T-helper 2 cell treated with Interferon-gamma antibody and Interleukin-4, amounts not matched to agents 100 ng/mL and 5 ng/mL, for 36 hours (primary cell): ENCODE measurements at regions not wholly inside any gene's neighbourhood (a gene's known extent, or its start where the extent isn't known, plus 50 kb on each side); places are given as distances from the start of the nearest gene placed in this dataset.
"Not testable (repeated sequence)": the region's sequence is repeated elsewhere in the genome, so short reads cannot be mapped to it uniquely, and the experiment has no call there.

Experiments used
- intact Hi-C: fragments of 100-400 bp; cut with micrococcal nuclease; formaldehyde crosslinking; loops from one replicate; pipeline ENCODE4 v1.15.1; 2023

- intact Hi-C loops = no loop called here
Measured at GRCh38 chr6:19219931-19220330, 617.2 kb upstream of the ID4 start.

DNA sequence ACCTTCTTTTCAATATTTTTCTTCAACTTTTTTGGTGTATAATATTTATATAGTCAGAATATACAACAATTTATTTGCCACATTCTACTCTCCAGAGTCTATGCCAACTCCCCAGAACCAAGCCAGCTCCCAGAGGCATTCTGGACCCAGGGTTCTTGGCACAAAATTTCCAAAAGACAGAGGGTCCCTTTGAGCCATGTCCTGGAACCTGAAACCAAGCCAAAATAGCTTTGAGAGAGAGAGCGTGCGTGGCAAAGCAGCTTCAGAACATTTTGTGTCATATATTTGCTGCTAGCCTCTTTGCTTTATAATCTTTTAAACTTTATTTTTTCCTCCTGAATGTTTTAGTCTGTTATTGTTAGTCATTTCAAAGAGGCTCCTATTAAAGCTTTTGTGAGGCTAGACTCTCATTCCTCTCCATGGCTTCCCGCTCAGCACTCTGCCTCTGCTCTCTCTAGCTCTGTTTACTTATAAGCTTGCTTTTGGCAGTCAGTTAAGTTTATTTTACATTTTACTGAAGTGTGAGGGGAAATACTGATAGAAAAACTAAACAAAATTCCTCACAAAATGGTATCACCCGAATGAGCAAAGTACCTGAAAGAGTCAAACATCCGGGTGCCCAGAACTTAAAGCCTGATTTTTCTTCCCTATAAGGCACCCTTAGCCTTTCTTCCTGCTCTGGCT, 605.1 kb upstream of the ID4 start:
- intact Hi-C loops = no loop called here

GRCh38 chr6:19245656-19246055, 591.5 kb upstream of the ID4 start:
- intact Hi-C loops = no loop called here

DNA sequence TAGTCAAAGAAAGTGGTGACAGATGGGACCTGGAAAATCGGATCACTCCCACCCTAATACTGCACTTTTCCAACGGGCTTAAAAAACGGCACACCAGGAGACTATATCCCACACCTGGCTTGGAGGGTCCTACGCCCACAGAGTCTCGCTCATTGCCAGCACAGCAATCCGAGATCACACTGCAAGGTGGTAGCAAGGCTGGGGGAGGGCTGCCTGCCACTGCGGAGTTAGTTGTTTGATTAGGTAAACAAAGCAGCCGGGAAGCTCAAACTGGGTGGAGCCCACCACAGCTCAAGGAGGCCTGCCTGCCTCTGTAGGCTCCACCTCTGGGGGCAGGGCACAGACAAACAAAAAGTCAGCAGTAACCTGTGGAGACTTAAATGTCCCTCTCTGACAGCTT, 590.0 kb upstream of the ID4 start:
- intact Hi-C loops = not testable (repeated sequence)

DNA sequence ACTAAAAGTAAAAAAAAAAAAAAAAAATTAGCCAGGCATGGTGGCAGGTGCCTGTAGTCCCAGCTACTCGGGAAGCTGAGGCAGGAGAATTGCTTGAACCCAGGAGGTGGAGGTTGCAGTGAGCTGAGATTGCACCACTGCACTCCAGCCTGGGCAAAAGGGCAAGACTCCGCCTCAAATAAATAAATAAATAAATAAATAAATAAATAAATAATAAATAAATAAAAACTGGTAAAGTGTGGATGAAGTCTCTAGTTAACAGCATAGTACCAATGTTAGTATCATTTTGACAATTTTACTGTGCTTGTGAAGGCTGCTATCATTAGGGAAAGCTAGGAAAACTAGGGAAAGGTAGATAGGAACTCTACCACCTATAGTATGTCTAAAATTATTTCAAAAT, 581.0 kb upstream of the ID4 start:
- intact Hi-C loops = not testable (repeated sequence)

DNA sequence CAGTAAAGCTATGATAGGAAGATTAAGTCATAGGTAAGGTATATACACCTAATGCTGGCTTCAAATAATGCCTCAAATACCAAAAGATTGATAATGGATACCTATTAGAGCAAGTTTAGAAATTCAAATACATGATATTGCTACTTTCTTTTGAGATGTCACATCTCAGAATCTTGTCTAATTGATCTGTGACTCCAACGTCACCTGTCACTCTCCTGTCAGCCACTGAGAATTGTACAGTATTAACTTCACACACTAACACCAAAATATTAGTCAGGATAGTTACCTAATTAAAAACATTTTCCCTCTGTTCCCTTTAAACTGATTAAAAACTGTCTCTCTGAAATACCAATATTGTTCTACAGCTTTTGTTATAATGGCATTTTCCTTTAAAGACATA, 575.5 kb upstream of the ID4 start:
- intact Hi-C loops = no loop called here

DNA sequence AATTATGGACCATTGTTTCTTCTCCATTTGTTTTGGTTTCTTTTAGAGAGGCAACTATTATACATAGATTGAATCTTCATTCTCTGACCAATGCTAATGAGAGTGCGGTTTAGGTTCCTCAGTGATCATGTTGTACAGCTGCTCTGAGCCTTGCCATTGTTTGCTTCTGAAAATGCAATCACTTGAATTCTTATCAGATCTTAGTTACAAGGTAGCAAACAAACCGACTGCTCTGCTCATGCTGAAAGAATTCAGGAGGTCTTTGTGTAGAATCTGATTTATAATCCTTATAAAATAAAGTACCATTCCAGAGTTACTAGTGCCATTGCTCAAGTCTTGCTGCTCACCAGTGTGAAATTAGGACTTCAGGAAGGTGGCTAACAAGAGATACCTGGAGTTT, 569.1 kb upstream of the ID4 start:
- intact Hi-C loops = no loop called here

DNA sequence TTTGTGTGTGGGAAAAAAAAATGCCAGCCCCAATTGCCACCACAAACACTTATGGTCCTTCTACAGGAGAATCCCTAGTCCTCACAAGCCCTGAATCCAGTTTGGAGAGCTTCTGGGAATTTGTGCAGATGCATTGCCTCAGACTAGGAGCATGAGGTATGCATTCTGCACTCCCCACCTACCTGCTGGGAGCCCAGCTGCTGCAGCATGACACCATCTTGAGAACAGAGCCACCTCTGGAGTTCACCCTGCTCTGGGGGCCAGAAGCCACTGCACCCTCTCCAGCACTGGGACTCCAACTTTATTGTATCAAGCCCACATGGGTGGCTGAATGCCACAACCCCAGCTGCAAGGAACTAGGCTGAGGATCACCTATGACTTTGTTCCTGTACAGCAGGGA, 568.5 kb upstream of the ID4 start:
- intact Hi-C loops = no loop called here

DNA sequence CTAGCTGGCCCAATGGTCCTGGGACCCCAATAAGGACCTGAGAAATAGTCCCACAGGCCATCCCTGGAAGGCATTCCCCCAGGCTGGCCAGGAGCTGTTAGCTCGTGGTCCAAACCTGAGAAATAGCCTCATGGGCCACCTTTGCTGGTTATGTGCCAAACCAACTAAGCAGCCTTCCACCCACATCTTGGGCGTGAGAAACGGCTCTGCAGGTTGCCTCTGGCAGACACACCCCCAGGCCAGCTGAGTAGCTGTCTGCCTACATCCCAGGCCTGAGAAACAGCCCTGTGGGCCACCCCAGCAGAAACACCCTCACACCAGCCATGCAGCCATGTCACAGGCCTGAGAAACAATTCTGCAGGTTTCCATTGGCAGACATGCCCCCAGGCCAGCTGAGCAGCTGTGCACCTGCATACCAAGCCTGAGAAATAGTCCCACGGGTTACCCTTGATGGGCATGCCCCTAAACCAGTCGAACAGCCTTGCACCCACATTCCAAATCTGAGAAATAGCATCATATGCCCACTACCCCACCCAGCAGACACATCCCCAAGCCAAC, 567.8 kb upstream of the ID4 start:
- intact Hi-C loops = no loop called here

DNA sequence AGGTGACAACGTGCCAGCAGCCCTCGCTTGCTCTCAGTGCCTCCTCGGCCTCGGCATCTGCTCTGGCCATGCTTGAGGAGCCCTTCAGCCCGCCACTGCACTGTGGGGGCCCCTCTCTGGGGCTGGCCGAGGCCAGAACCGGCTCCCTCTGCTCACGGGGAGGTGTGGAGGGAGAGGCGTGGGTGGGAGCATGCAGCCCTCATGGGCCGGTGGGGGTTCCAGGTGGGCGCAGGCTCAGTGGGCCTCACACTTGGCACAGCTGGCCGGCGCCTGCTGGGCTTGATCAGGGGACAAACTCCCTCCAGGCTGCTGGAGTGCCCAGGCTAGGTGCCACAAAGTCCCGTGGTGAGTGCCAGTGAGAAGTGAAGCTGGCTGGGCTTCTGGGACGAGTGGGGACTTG, 566.6 kb upstream of the ID4 start:
- intact Hi-C loops = no loop called here

GRCh38 chr6:19279273-19279684, 557.9 kb upstream of the ID4 start:
- intact Hi-C loops = no loop called here

DNA sequence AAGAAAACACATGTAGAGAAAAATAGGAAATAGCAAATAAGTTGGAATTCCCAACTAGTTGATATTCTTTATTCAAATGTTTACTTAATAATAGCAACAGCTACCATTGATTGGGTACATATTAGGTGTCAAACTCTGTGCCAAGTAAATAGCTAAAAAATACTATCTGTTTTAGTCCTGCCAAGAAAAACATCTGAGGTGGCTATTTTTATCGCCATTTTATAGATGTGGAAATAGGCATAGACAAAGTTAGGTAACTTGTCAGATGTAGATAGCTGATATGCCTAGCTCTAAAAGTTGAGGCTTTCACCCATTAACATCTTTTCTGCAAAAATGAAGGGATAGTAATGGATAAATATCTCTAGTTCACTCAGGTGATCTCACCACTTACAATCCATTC, 549.2 kb upstream of the ID4 start:
- intact Hi-C loops = no loop called here

DNA sequence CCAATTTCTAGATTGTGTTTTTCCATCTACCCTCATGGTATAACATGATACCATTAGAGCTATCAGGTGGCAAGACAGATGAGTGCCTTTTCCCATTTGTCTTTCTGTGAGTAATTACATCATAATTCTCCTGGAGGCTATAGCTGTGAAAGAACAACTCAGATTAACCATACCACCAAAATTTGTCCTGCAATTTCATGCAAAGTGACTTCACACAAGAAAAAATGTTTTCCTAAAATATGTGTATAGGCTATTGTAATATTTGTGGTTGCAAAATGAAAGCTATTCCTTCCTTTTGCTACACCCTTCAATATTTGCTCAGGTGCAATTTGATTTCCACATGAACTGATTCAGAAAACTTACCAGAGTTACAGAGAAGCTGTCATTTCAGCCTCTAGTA, 547.7 kb upstream of the ID4 start:
- intact Hi-C loops = no loop called here

GRCh38 chr6:19297880-19298279, 539.3 kb upstream of the ID4 start:
- intact Hi-C loops = no loop called here

- intact Hi-C loops = no loop called here
Measured at GRCh38 chr6:19298421-19298820, 538.7 kb upstream of the ID4 start.

GRCh38 chr6:19299129-19299528, 538.0 kb upstream of the ID4 start:
- intact Hi-C loops = no loop called here

DNA sequence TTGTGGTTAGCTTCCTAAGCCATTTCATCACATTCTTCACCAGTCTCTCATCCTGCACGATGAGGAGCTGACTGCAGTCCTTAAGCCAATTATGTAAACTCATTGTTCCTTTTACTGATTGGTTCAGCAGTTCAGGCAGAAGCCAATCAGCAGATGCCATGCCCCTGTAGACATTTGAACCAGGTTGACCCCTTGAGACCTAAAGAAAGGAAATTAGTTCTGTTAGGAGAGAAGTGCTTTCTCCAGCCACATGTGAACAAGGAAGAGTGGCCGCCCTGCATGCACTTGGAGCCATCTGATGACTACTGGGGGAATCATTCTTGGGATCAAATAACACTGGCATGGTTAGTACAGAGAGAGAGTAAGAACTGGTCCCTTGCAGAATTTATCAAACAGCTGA, 535.2 kb upstream of the ID4 start:
- intact Hi-C loops = no loop called here

DNA sequence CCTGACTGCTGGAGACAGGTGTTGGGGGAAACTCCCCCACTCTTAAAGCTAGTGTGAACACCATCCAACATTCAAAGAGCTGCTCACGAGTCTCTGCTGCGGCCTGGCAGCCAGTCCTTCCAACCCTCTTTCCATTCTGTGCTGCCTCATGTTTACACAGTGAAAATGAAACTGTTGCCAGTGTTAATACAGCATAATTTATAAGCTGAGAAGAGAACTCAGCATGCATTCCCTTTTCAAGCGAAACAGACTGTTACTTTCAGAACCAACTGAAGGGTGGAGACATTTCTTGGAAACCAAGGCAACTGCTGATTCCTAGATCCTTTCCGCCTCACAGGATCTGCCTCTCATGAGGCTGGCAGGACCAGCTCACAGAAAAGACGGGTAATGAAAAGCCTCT, 533.8 kb upstream of the ID4 start:
- intact Hi-C loops = no loop called here

GRCh38 chr6:19309661-19310060, 527.5 kb upstream of the ID4 start:
- intact Hi-C loops = no loop called here

DNA sequence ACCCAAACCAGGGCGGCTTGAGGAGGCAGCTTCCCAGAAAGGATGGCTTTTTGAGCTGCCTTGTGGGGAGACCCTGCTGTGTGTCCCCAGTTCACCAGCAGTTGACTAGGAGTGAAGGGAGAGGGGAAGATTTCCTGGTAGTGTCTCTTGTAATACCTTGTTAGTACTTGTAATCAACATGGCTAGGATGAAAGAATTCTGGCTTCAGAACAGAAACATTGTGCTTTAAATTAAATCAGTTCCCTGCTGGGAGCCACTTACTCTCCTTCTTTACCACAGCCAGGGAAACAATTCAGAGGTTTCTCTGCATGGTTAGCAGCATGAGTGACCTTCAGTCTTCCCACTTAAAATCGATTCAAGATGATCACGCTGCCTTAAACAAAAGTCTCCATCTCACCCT, 525.4 kb upstream of the ID4 start:
- intact Hi-C loops = no loop called here

DNA sequence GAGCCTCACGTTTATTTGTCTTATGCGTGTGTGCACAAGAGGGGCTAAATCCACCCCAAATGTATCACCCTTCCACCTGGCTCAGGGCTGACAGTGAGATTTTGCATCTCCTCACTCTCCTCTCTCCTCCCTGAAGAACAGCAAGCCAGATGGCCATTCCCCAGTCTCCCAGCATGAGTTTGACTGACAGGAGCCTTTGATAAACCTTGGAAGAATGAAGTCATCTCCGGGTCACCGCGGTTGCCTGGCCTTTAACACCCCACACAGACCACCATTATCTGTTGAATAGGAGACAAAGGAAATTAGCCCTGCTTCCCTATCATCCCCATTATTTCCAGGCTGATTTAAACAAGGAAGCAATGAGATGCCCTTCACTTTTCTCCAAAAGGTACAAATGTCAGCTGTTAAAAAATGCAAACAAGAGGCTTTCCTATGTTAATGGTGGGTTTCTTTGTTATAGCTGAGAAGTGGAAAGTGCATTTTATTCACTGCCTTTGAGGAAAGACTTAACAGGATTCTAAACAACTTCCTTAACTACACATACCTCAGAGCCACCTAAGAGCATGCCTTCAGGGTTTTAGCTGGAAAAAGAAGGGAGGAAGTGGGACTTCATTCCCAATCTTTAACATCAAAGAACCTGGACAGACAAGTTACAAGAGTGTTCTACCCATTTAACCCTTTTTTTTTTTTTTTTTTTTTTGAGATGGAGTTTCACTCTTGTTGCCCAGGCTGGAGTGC, 524.8 kb upstream of the ID4 start:
- intact Hi-C loops = no loop called here

- intact Hi-C loops = no loop called here
Measured at GRCh38 chr6:19317431-19317986, 519.7 kb upstream of the ID4 start.

DNA sequence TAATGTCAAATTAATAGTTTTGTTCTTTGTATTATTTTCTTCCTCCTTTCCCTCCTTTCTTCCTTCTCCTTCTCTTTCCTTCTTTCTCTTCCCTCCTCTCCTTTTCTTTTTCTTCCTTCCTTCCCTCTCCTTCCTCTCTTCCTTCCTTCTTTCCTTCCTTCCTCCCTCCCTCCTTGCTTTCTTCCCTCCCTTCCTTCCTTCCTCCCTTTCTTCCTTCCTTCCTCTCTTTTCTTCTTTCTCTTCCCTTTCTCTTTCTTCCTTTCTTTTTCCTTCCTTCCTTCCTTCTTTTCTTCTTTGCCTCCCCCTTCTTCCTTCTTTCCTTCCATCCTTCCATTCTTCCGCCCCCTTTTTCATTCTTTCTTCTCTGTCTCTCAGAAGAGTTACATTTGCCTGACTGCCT, 518.2 kb upstream of the ID4 start:
- intact Hi-C loops = no loop called here
